Transverse colon (tissue), 4 donors: ENCODE measurements at regions not wholly inside any gene's neighbourhood (a gene's known extent, or its start where the extent isn't known, plus 50 kb on each side); places are given as distances from the start of the nearest gene placed in this dataset.

Experiments used
- EP300 ChIP-seq: sonication (generic); formaldehyde crosslinking; IDR thresholded peaks from one replicate; pipeline ENCODE4 v1.6.1; 2017; ENCODE audit warnings: antibody characterized with exemption, low read depth
- POLR2A ChIP-seq: fragments of 450-650 bp; IDR thresholded peaks from one replicate; pipeline ENCODE4 v1.6.1; 2016; ENCODE audit warnings: antibody characterized with exemption, mild to moderate bottlenecking, moderate library complexity
- POLR2AphosphoS5 ChIP-seq, 3 donors: sonication (generic); formaldehyde crosslinking; IDR thresholded peaks; one replicate each; pipeline ENCODE4 v1.6.1; 2016; ENCODE audit warnings: antibody characterized with exemption in 3 of 3
- TF ChIP-seq, protein P1 (sequence below), 5 experiments: fragments of 200-600 bp in 3 of 5; fragments of 450-650 bp in 2 of 5; sonication (generic) in 3 of 5; IDR thresholded peaks; 1 replicate in 2 of 5; 2 replicates in 3 of 5; pipeline ENCODE4 v1.5.1; 2016 to 2017; ENCODE audit warnings: antibody characterized with exemption in 5 of 5, inconsistent platforms in 3 of 5, mild to moderate bottlenecking in 2 of 5, moderate library complexity in 1 of 5

GRCh38 chr5:159560088-159560487, 229.8 kb upstream of the IL12B start:
- TF ChIP-seq EP300, result no peak
- TF ChIP-seq, protein P1, sequence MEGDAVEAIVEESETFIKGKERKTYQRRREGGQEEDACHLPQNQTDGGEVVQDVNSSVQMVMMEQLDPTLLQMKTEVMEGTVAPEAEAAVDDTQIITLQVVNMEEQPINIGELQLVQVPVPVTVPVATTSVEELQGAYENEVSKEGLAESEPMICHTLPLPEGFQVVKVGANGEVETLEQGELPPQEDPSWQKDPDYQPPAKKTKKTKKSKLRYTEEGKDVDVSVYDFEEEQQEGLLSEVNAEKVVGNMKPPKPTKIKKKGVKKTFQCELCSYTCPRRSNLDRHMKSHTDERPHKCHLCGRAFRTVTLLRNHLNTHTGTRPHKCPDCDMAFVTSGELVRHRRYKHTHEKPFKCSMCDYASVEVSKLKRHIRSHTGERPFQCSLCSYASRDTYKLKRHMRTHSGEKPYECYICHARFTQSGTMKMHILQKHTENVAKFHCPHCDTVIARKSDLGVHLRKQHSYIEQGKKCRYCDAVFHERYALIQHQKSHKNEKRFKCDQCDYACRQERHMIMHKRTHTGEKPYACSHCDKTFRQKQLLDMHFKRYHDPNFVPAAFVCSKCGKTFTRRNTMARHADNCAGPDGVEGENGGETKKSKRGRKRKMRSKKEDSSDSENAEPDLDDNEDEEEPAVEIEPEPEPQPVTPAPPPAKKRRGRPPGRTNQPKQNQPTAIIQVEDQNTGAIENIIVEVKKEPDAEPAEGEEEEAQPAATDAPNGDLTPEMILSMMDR (IDR thresholded peaks at IDR 0.05), result no peak
- no peak for TF ChIP-seq POLR2A
- no peak for TF ChIP-seq POLR2AphosphoS5 (IDR thresholded peaks at IDR 0.05)
